ENCODE measurements at regions not wholly inside any gene's neighbourhood (a gene's known extent, or its start where the extent isn't known, plus 50 kb on each side); places are given as distances from the start of the nearest gene placed in this dataset.

DNA sequence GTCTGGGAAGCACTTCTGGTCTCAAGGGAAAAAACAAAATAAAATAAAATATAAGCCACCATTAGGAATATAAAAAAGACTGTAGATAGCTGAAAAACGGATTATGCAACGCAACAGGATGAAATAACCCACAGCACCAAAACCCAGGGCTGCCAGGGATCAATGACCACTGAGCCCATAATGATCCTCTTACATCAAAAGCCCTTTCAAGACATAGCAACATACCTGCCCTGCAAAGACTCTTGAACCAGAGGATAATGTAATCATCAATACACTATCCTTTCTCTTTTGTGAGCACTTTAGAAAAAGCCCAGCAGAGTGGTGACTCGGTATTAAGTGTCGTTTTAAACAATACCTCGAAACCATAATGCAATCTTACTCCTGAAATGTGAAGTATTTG lies 235.0 kb upstream of the SOX21 start:
- no peak for TF ChIP-seq EZH2 (IDR thresholded peaks at IDR 0.05; ENCODE audit: insufficient read depth, poor library complexity, severe bottlenecking)
- no peak for TF ChIP-seq EZH2phosphoT487 (IDR thresholded peaks at IDR 0.05; ENCODE audit: insufficient read depth, low read depth)
